Adipocyte (in vitro differentiated cells): ENCODE measurements at regions not wholly inside any gene's neighbourhood (a gene's known extent, or its start where the extent isn't known, plus 50 kb on each side); places are given as distances from the start of the nearest gene placed in this dataset.

Experiments used
- DNase-seq: peaks from one replicate; pipeline ENCODE4 v3.0.0-alpha.2; 2015; ENCODE audit warnings: low read depth
- H3K27me3 ChIP-seq: replicated peaks from 2 replicates; pipeline ENCODE4 v1.7.0; 2013; ENCODE audit warnings: mild to moderate bottlenecking, low read length, moderate library complexity; ENCODE audit not compliant: control insufficient read depth, insufficient read depth
- H3K36me3 ChIP-seq: 2 replicates; pipeline ENCODE4 v1.7.0; 2013; ENCODE audit warnings: low read length, mild to moderate bottlenecking, moderate library complexity; ENCODE audit not compliant: control insufficient read depth, insufficient read depth, severe bottlenecking
- H3K4me1 ChIP-seq: 2 replicates; pipeline ENCODE4 v1.7.0; 2013; ENCODE audit warnings: mild to moderate bottlenecking, low read length, moderate library complexity; ENCODE audit not compliant: control insufficient read depth, insufficient read depth
- H3K4me3 ChIP-seq: 2 replicates; pipeline ENCODE4 v1.7.0; 2013; ENCODE audit warnings: mild to moderate bottlenecking, low read length, moderate library complexity
- H3K9ac ChIP-seq: 2 replicates; pipeline ENCODE4 v1.7.0; 2013; ENCODE audit warnings: mild to moderate bottlenecking, low read length, moderate library complexity
- H3K9me3 ChIP-seq: 2 replicates; pipeline ENCODE4 v1.7.0; 2013; ENCODE audit warnings: mild to moderate bottlenecking, low read length, moderate library complexity; ENCODE audit not compliant: control insufficient read depth

GRCh38 chr11:95398437-95399112 is 167.6 kb upstream of the SESN3 start:
- no peaks in the 10 kb centered on the region for H3K27me3 ChIP-seq
- H3K4me1 ChIP-seq, result no peaks in the 10 kb centered on the region
- no peaks in the 10 kb centered on the region for H3K36me3 ChIP-seq
- peaks cover 14% of the 10 kb centered on the region for H3K9me3 ChIP-seq
- H3K9ac ChIP-seq, result no peak overlapping the region
- DNase-seq, result peak; percentile 27
- no peak overlapping the region for H3K4me3 ChIP-seq

GRCh38 chr11:95392644-95393043 is 161.6 kb upstream of the SESN3 start:
- no peak overlapping the region for H3K4me3 ChIP-seq
- H3K9ac ChIP-seq, result no peak overlapping the region
- H3K9me3 ChIP-seq, result peaks cover 14% of the 10 kb centered on the region
- DNase-seq, result no peak
- H3K4me1 ChIP-seq, result no peaks in the 10 kb centered on the region
- H3K36me3 ChIP-seq, result no peaks in the 10 kb centered on the region
- H3K27me3 ChIP-seq, result no peaks in the 10 kb centered on the region

- Histone ChIP-seq H3K9ac (no peak overlapping the region), H3K36me3 (no peaks in the 10 kb centered on the region), H3K27me3 (no peaks in the 10 kb centered on the region), H3K4me1 (no peaks in the 10 kb centered on the region), H3K9me3 (no peaks in the 10 kb centered on the region), H3K4me3 (no peak overlapping the region)
- no peak for DNase-seq
Observed at GRCh38 chr11:95389427-95389826, 158.4 kb upstream of the SESN3 start.

GRCh38 chr11:95388086-95388485 is 157.1 kb upstream of the SESN3 start:
- no peak overlapping the region for H3K9ac ChIP-seq

DNA sequence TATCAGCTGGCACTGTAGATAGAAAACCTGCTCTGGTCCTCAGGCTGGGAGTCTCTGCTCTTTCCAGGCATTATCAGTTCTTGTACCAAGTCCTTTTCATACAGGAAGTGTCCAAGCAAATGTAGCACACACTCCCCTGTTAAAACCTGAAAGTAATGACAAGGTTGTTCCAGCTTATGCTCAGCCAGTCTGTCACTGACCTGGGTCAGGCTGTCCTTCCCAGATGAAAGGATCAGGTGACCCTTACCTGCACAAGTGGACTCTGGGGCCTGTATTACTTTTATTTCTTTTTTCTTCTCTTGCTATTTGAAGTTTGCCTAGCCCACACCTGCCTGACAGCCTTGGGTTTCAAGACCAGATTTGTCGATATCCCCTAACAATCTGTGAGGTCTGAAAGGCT is 156.3 kb upstream of the SESN3 start:
- Histone ChIP-seq H3K36me3 (no peaks in the 10 kb centered on the region), H3K4me3 (no peak overlapping the region), H3K4me1 (no peaks in the 10 kb centered on the region), H3K9me3 (no peaks in the 10 kb centered on the region), H3K27me3 (peaks cover 5% of the 10 kb centered on the region), H3K9ac (no peak overlapping the region)
- no peak for DNase-seq

More at GRCh38 chr11:95388086-95388485, 157.1 kb upstream of the SESN3 start:
- DNase-seq, result no peak
- Histone ChIP-seq H3K36me3 (no peaks in the 10 kb centered on the region), H3K9me3 (no peaks in the 10 kb centered on the region), H3K27me3 (peaks cover 2% of the 10 kb centered on the region), H3K4me3 (no peak overlapping the region), H3K4me1 (no peaks in the 10 kb centered on the region)

DNA sequence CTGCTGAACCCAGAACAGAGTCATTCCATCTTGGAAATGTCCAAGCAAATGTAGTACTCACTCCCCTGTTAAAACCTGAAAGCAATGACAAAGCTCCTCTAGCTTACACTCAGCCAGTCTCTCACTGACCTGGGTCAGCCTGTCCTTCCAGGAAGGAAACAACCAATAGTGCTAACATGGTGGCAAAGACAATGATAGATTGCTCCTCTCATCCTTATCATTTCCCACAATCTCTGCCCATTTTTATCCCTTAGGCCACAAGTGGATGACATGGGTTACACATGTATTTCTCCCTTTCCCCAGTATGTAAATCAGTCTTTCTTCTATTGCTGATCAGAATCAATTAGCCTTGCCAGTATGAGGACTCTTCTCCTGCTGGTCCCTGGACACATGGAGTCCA is 154.6 kb upstream of the SESN3 start:
- Histone ChIP-seq H3K4me3 (no peak overlapping the region), H3K9me3 (no peaks in the 10 kb centered on the region), H3K4me1 (no peaks in the 10 kb centered on the region), H3K9ac (no peak overlapping the region), H3K36me3 (no peaks in the 10 kb centered on the region), H3K27me3 (peaks cover 5% of the 10 kb centered on the region)
- DNase-seq, result no peak

DNA sequence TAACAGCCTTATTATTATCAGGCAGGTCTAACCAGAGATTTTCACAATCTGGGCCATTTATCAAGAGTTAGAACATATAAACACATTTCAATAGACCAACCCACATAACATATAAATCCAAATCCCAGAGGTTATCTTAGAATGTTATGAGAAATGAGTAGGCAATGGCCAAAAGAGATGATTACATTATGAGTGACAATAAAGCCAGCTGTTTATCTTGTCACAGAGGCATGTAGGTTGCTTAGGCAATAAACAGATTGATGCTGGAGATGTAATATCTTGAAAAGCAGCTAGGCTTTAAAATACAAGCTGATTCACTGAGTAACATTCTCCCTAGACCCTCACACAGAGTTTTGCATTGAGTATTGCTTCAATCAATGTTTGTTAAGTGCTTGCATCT is 148.5 kb upstream of the SESN3 start:
- no peak overlapping the region for H3K9ac ChIP-seq

DNA sequence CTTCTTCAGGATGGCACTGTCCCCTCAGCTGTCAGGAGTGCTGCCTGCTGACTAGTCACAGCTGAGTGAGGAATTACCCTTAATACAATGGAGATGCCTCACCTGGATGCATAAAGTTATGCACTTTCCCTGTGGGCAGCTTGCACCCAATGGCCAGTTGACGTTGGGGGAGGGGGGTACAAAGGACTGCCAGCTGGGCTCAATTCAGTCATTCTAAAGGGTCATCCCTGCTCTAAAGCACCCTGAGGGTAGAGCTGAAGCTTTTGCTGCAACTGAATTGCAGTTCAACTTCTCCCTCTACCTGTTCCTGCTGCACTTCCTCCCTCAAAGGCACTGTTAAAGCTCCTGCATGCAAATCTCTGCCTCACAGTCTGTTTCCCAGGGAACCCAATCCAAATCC is 147.8 kb upstream of the SESN3 start:
- peaks cover 5% of the 10 kb centered on the region for H3K27me3 ChIP-seq
- H3K9ac ChIP-seq, result no peak overlapping the region
- peaks cover 10% of the 10 kb centered on the region for H3K4me1 ChIP-seq
- H3K4me3 ChIP-seq, result no peak overlapping the region
- H3K36me3 ChIP-seq, result no peaks in the 10 kb centered on the region
- H3K9me3 ChIP-seq, result no peaks in the 10 kb centered on the region
- DNase-seq, result no peak

More for the DNA sequence above, 148.5 kb upstream of the SESN3 start:
- H3K9me3 ChIP-seq, result no peaks in the 10 kb centered on the region
- no peaks in the 10 kb centered on the region for H3K36me3 ChIP-seq
- peaks cover 5% of the 10 kb centered on the region for H3K27me3 ChIP-seq
- H3K4me1 ChIP-seq, result peaks cover 10% of the 10 kb centered on the region
- no peak for DNase-seq
- no peak overlapping the region for H3K4me3 ChIP-seq

GRCh38 chr11:95378111-95378510 is 147.1 kb upstream of the SESN3 start:
- no peak for DNase-seq
- Histone ChIP-seq H3K4me1 (peaks cover 10% of the 10 kb centered on the region), H3K27me3 (peaks cover 3% of the 10 kb centered on the region), H3K9me3 (no peaks in the 10 kb centered on the region), H3K9ac (no peak overlapping the region), H3K36me3 (no peaks in the 10 kb centered on the region), H3K4me3 (no peak overlapping the region)

DNA sequence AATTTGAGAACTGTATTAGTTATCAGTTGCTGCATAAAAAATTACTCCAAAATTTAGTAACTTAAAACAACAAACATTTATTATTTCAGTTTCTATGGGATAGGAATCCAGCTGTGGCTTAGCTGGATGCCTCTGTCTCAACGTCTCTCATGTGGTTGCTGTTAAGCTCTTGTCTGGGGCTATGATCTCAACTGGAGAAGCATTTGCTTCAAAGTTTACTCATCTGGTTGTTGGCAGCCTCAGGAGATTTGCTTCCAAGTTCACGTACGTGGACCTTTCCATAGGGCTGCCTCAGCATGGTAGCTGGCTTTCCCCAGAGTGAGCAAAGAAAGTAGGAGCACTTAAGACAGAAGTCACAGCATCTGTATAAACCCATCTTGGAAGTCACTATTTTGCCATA is 144.9 kb upstream of the SESN3 start:
- no peak overlapping the region for H3K9ac ChIP-seq

GRCh38 chr11:95375451-95375850 is 144.4 kb upstream of the SESN3 start:
- no peaks in the 10 kb centered on the region for H3K36me3 ChIP-seq
- no peak overlapping the region for H3K4me3 ChIP-seq
- no peaks in the 10 kb centered on the region for H3K9me3 ChIP-seq
- no peak overlapping the region for H3K9ac ChIP-seq
- DNase-seq, result no peak
- peaks cover 10% of the 10 kb centered on the region for H3K4me1 ChIP-seq
- no peaks in the 10 kb centered on the region for H3K27me3 ChIP-seq

More for the DNA sequence above, 144.9 kb upstream of the SESN3 start:
- Histone ChIP-seq H3K36me3 (no peaks in the 10 kb centered on the region), H3K9me3 (no peaks in the 10 kb centered on the region), H3K4me3 (no peak overlapping the region), H3K27me3 (no peaks in the 10 kb centered on the region), H3K4me1 (peaks cover 10% of the 10 kb centered on the region)
- DNase-seq, result peak; percentile 91

DNA sequence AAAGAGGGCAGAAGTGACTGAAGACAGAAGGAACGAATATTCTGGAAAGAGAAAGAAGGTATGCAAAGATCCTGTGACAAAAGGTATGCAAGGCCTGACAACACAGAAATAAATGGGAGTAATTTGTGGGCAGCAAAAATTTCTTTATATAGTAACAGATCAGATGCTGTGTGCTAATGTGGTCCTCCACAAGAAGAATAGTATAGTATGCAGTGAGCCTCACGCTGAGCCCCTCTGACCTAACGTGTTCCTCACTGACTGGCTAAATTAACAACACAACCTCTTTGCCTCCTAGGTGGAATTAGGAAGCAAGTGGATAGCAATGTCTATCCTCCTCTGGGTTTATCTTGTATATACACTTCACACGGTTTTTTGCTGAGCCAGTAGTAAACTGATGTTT is 143.1 kb upstream of the SESN3 start:
- Histone ChIP-seq H3K4me1 (peaks cover 10% of the 10 kb centered on the region), H3K4me3 (no peak overlapping the region), H3K9me3 (no peaks in the 10 kb centered on the region), H3K27me3 (no peaks in the 10 kb centered on the region), H3K9ac (no peak overlapping the region), H3K36me3 (no peaks in the 10 kb centered on the region)
- DNase-seq, result no peak
